GM18520 (cell line): ENCODE measurements at regions not wholly inside any gene's neighbourhood (a gene's known extent, or its start where the extent isn't known, plus 50 kb on each side); places are given as distances from the start of the nearest gene placed in this dataset.

ENCODE experiments used
- ATAC-seq: cut with Tn5 transposase; IDR thresholded peaks from one replicate; pipeline ENCODE4 v1.9.1; 2021; ENCODE audit not compliant: unreplicated experiment

DNA sequence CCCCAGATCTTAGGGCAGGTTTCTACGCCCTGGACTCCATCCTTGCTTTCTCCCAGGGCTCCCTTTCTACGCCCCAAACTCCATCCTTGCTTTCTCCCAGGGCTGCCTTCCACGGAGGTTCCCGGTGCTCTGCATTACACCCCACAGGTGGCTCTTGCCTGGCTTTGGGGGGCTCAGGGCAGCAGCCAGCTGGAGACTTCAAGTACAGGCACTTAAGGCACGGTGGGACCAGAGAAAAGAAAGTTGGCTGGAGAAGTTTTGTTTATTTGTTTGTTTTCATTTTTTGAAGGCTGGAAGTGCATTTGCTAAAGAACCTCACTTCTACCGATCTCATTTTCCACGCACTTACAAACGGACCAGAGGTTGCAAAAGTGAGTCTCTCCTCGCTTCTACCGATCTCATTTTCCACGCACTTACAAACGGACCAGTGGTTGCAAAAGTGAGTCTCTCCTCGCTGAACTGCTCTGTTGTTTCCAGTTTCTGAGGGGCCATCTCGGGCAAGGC is 103.8 kb upstream of the MED13L start:
- no peak for ATAC-seq

DNA sequence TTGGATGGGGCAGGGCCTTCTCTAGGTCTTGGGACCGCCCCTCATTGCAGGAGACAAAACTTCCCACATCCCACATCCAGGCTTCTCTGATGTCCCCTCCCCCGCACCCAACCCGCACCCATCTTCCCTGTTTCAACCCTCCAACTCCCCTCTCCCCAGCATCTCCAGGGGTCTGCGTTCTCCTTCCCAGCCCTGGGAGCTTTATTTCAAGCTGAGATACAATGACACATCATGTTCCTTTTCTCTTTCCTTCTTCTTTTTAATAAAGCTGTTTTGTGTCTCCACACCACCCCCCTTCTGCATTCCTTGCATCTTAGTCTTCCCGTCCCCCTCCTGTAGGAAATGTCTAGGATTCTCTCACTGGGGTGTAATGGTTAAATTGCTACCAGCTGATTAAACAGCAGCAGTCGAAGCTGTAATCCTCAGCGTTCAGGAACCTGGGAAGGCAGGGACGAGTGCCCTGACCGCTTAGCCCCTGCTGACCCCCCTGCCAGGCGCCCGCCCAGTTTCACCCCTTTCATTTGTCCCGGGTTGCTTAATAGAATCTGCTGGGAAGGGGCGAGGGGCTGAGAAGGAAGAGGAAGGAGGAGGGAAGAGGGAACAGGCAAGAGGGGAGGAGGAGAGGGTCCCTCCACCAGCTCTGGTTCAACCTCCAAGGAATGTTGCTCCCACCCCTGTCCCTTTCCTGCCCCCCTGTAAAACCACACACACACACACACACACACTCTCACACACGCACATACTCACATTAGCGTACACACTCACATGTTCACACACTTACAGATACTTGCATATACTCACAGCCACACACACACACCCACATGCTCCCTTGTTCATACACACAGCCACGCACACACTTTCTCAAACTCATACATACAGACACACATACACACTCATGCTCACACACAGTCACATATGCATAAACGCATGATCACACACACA is 104.5 kb upstream of the MED13L start:
- ATAC-seq: no peak

DNA sequence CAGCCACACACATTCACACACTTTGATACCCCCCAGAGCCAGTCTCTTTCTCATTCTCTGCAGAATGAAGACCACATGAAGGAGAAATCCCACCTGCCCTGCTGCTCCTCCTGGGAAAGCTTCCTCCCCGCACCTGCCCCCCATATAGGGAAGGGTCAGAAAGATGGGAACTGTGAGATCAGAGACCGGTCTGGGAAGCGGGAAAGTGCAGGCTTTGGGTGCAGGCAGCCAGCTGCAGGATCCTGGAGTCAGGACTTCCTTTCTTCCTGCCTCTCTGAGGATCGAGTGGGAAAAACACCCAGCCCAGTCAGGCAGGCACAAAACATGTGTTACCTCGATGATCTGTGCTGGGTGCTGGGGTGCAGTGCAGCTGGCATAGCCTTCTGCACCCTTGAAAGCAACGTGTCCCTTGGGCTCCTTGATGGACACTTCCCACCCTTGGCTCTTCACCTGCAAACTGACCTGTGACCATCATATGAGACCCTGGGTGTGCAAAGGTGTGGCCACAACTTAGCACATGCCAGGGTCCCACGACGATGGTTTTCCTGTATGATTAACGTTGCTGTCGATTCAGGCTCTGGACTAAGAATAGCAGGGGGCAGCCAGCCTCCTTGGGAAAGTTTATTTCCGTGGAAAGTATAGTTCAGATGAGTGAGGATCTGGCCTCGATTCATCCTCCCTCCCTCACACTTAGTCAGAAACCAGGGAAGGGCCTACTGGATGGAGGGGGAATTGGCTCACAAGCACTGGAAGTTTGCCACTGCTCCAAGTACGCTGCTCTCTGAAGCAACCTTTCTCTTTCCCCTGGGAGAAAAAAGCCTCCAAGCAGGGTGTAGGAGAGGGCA is 105.4 kb upstream of the MED13L start:
- no peak for ATAC-seq

DNA sequence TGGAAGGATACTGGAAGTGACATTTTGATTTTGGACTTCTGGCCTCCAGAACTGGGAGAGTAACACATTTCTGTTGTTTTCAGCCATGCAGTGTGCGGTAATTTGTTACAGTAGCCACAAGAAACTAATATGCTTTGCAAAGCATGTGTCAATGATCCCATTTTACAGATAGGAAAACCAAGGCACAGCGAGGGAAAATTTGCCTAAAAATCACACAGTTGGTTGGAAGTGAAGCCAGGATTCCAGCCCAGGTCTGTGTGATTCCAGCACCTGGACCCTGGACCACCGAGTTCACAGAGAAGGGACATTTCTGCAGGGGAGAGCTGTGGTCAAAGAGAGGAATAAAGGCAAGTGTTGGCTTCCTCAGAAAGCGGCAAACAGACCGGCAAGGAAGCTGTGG is 106.7 kb upstream of the MED13L start:
- ATAC-seq: no peak

DNA sequence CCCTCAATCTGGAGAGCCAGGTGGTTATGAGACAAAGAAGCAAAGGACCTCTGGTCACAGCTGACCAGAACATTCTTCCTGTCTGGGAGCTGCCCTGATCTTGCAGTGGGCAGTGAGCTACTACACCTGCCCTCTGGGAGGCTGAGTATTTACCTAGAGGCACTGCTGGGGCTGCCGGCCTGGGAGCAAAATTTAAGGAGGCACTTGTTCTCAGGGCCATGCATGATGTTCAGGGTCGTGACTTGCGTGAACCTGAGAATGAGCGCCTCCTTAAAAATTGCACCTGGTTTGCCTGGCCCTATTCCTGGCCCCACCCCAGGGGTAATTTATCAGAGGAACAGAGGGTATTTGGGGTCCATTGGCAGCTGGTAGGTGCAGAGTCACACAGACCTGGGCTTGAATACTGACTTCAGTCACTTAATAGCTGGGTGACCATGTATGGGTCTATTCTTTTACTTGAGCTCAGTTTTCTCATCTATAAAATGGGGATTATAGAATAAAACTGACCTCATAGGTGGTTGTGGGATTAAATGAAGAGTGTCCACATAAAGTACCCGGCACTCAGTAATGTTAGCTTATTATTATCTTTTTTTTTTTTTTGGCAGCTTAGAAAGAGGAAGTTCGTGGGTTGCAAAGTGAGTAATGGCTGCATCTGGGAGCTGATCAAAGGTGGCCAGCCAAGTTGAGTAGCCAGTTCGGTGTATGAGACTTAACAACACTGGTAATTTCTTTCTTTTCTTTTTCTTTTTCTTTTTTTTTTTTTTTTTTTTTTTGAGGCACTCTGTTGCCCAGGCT is 107.4 kb upstream of the MED13L start:
- ATAC-seq: no peak

DNA sequence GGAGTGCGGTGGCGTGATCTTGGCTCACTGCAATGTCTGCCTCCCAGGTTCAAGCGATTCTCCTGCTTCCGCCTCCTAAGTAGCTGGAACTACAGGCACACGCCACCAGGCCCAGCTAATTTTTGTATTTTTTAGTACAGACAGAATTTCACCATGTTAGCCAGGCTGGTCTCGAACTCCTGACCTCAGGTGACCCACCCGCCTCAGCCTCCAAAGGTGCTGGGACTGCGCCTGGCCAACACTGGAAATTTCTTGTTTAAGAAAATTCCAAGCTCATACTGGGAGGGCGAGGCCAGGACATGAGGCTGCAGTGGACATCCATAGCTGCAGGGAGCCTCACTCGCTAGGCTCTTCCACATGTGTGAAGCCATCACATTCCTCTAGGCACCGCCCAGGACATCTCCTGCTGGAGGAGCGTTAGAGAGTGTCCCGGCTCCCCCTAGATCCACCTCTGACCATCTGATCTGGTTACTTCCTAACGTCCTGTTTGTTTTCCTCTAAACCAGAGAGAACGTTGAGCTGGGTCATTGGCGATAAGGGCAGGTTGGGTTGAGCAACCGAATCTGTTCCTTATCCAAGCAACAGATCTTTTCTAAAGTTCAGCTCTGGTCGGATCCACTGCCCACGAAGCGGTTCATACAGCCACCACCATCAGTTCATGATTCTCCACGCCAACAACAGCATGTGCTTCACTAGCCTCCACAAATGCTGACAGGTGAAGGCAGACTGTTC is 108.2 kb upstream of the MED13L start:
- no peak for ATAC-seq

DNA sequence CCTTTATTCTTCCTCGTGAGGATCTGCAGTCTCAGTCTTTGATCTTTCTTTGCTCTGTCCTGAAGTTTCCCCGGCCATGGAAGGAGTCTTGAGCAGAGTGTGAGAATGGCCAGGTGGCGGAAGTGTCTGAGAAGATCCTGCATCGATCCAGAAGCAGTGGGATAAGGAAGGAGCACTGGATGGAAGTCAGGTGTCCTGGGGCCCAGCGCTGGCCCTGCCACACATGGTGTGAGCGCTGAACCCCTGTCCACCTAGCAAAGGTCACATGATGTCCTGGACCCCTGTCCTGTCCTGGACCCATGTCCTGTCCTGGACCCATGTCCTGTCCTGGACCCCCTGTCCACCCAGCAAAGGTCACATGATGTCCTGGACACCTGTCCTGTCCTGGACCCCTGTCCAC is 111.8 kb upstream of the MED13L start:
- ATAC-seq: no peak

DNA sequence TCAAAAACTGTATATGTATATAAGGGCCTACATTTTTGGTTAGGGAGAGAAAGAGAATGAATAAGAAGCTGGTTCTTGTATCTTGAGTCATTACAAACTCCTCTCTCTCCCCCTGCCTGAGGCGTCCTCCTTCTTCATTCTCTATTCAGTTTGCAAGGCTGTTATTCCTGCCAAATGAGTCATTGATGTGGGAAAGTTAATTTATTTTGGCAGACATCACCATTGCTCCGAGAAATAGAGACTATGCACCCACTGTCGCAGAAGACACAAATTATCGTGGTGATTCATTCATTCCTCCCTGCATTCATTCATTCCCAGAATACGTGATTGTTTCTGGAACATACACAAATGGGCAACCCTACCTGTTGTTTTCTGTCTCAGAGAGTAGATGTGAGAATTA is 112.5 kb upstream of the MED13L start:
- no peak for ATAC-seq

DNA sequence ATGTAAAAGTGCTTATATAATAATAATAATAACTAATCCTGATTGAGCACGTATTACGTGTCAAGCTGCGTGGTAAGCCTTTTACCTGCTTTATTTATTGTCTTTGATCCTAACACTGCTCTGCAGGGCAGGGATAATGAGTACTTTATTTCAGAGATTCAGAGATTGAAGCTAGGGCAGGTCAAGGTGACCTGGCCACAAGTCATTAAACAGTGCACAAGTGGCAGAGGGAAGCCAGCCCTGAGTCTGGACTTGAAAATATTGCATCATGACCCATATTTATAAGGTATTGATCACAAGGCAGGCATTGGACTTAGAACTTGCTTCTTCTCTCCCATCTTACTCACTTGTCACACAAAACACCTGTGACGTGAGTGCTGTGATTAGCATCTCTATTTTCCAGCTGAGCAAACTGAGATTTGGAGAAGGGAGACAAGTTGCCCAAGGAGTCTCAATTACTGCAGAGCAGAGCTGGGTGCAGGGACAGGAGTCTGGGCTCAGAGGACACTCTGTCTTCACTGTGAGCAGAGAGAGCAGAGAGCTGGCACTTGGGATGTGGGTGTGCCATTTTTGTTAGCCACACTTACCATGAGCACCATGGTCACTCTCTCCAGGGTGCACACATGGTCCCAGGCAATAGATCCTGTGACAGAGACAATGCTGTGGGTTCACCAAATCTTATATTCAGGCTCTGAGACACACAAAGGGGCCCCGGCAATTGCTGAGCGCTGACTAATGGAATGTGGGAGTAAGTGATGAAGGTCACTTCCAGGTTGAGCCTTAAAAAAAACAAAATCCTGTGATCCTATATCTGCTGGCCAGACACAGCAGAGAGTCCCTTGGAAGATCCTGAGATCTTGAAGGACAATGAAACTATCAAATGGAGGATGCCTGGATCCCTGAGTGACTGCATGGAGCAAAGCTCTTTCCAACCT is 113.2 kb upstream of the MED13L start:
- no peak for ATAC-seq

DNA sequence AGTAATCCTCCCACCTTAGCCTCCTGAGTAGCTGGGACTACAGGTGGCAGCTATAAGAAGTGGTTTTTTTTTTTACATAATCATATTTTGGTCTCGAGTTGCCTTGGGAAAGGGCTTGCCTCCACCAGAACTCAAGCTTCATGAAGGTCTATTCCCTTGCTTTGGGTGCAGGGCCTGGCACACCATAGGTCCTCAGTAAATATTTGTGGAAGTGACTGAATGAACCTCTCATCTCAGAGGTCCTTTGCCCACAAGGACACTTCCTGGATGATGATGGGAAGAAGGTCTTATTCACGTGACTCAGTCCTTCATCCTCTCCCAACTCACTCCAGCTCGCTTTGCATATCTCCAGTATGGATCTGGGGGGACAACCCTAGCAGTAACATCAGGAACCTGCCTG is 114.0 kb upstream of the MED13L start:
- no peak for ATAC-seq

DNA sequence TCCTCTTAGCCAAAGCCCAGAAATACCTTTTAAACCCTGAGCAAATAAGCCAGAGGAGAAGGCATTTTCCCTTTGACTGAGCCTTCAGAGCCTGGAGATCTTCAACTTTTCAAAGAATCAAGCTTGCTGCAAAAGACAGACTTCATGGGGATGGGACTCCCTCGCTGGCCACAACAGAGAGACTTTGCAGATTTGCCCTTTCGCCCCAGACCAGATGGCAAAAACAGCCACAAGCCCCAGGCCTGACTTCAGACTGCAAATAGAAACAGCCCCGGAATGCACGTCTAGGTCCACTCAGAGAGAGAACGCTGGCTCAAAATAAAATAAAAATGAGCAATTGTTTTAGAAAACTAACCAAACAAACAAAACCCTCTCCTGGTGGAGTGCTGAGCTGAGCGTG is 114.6 kb upstream of the MED13L start:
- no peak for ATAC-seq

DNA sequence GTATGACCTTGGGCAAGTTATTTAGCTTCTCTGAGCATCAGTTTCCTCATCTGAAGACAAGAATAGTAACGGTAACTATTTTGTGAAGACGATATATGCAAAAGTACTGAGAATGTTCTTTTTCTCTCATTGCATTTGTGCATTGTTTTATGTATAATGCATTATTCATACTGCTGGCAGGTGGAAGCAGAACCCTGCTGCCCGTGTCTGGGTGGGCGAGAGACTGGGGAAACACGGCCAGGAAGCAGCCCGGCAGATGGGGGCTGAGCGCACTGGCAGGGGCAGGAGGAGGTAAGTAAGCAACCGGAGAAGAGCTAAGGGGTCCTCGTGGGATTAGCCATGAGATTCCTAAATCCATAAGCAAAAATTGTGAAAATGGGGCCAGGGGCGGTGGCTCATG is 115.8 kb upstream of the MED13L start:
- ATAC-seq: no peak

DNA sequence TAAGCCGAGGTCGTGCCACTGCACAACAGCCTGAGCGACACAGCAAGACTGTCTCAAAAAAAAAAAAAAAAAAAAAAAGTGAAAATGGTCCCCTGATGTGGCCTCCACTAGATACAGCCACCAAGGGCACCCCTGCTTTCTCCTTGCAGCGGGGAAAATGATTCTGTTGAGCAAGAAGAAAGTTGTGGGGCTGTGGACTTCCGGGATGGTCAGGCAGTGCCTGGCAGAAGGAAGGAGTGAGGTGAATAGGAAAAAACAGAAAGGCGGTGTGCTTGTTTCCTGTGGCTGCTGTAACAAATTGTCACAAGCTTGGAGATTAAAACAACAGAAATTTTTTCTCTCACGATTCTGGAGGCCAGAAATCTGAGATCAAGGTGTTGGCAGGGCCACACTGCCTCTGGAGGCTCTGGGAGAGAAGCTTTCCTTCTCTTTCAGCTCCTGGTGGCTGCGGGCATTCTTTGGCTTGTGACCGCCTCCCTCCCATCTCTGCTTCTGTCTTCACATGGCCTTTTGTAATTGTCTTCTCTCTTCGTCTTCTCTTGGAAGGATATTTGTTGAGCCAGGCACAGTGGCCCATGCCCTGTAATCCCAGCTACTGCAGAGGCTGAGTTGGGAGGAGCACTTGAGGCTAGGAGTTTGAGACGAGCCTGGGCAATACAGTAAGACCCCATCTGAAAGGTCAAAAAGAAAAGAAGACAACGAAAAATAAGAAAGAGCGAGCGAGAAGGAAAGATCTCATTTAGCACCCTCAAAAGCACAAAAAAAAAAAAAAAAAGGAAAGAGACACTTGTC is 116.6 kb upstream of the MED13L start:
- no peak for ATAC-seq

DNA sequence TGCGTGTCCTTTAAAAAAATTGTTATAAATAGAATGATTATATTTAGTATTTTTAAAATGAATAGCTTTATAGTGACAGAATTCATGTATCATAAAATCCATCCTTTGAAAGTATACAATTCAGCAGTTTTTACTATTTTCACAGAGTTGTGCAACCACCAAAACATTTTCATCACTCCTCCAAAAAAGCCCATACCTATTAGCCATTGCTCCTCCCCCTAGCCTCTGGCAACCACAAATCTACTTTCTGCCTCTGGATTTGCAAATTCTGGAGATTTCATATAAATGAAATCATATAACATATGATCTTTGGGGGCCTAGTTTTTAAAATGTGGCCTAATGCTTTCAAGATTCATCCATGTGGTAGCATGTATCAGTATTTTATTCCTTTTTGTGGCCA is 117.9 kb upstream of the MED13L start:
- no peak for ATAC-seq

DNA sequence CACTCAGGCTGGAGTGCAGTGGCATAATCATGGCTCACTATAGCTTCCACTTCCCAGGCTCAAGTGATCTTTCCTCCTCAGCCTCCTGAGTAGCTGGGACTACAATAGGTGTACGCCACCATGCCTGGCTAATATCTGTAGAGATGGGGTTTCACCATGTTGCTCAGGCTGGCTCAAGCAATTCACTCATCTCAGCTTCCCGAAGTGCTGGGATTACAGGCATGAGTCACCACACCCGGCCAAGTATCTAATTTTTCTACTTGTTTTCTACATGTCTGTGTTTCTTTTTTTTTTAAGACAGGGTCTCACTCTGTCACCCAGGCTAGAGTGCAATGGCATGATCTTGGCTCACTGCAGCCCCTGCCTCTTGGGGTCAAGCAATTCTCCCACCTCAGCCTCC is 119.7 kb upstream of the MED13L start:
- no peak for ATAC-seq

DNA sequence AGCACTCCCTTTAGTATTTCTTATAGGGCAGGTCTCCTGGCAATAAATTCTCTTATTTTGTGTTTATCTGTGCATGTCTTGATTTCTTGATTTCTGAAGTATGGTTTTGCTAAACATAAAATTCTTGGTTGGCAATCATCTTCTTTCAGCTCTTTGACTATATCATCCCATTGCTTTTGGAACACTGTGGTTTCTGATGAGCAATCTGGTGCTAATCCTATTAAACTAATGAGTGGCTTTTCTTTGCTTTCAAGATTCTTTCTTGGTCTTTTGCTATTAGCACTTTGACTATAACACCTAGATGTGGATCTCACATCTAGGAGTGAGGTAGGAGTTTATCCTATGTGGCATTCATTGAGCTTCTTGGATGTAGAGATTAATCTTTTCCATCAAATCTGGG is 120.7 kb upstream of the MED13L start:
- no peak for ATAC-seq

DNA sequence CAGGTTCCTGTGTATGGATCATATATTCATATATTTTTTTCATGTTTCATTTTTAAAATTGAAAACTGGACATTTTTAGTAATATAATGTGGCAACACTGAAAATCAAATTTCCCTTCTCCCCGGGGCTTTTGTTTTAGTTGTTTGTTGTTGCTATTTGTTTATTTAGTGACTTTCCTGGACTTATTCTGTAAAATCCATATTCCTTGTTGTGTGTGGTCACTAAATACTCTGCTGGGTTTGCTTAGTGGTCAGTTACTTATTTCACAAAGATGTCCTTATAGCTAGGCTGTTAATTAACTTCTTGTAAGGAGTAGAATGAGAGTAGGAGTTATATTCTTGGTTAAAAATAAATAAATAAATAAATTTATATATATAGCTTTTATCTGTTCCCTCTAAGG is 121.6 kb upstream of the MED13L start:
- ATAC-seq: no peak

DNA sequence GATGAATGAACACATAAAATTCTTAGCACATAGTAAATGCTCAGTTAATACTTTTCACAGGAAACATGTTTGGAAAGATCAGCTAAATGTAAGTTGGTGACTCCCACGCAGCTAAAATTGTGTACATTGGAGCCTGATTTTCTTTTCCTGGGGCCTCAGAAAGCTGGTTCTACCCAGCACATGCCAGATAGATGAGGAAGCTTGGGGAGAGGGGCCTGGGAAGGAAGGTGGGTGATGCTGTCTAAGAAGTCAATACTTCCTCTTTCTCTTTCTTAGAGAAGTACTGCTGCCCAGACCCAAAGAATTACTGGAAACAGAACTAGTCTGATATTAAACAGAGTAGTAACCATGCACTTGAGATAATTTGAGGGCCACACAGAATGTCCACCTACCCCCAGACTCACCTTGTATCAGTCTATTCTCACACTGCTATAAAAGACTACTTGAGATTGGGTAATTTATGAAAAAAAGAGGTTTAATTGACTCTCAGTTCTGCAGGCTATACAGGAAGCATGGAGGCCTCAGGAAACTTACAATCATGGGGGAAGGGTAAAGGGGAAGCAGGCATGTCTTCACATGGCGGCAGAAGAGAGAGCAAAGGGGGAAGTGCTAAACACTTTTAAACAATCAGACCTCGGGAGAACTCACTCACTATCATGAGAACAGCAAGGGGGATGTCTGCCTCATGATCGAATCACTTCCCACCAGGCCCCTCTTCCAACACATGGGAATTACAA is 123.3 kb upstream of the MED13L start:
- no peak for ATAC-seq
